ENCODE measurements at regions not wholly inside any gene's neighbourhood (a gene's known extent, or its start where the extent isn't known, plus 50 kb on each side); places are given as distances from the start of the nearest gene placed in this dataset.
"Not testable (repeated sequence)": the region's sequence is repeated elsewhere in the genome, so short reads cannot be mapped to it uniquely, and the experiment has no call there.

DNA sequence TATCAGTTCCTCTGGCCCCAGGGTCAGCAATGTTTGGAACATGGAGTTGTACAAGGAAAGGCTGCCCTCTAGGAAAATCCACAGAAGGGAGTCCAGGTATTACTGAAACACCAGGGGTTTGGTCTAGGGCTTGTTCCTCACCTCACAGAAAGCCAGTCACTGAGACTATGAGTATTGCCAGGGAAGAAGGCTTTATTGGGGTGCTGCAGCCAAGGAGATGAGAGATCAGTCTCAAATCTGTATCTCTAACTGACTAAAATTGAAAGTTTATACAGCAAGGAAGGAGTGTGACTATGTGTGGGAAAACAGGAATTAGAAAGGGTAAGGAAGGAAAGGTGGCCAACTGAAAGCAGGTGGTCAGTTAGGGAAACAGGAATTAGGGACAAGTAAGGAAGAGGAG lies 172.3 kb downstream of the LYPLAL1 start:
- DNase-seq: no peak

DNA sequence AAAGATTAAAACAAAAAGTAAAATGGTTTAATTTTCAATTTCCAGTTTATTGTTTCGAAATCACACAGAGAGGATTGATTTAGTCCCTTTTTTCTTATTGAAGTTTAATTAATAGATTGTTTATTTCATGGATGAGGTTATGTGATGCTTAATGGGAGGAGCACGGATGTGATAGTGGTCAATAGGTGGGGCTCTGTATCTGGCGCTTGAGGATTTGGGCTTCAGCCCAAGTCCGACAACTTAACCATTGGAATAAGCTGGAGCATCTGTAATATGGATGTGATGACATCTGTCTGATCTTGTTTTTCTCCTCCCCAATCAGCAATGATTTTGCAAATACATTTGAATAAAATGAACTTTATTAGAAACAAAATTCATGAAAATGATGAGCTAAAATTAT lies 169.2 kb downstream of the LYPLAL1 start:
- no peak for DNase-seq

DNA sequence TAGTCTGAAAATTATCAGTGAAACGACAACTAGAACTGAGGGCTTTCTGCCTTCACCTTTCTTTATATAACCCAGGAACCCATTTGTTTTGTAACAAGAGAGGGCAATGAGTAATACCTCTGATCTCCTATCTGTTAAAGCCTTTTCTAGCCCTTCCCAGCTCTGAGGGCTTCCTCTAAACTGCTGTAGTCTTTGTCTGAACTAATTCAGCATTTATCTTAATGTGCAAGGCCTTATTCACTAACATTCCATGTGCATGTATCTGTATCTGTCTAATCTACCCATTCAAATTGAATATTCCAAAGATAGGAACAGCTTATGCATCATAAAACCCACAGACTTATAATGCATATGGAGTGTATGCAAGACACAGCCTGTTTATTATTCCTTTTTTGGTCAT lies 167.1 kb downstream of the LYPLAL1 start:
- no peak for DNase-seq

DNA sequence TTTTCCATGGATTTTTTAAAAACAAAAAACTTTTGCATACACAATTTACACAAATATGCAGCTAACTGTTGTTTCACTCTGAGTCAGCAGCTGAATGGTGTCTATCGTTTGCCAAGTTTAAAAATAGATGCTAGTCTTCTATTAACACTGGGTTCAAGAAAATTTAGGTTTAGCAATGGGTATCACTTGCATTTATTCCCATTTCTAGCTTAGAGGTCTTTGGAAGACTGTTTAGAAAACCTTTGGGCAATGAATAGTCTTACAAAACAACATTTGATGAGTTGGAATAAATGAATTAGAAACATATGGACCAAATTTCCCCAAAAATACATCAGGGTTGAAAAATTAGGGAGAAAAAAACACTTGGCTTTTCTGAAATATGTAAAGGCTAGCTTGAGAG lies 165.8 kb downstream of the LYPLAL1 start:
- DNase-seq: no peak

DNA sequence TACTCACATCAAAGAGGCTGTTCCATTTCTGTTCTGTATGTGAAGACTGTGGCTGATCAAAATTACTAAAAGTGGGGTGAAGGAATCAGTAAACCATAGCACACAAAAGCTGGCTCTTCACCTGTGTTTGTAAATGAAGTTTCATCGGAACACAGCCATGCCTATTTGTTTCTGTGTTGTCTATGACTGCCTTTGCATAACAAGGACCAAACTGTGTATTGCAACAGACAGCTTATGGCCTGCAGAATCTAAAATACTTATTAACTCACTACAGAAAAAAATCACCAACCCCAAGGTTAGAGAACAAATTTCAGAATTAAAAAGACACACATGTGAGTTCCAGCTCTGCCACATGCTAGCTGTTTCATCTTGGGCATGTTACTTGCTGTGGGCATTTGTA lies 163.9 kb downstream of the LYPLAL1 start:
- DNase-seq: no peak

DNA sequence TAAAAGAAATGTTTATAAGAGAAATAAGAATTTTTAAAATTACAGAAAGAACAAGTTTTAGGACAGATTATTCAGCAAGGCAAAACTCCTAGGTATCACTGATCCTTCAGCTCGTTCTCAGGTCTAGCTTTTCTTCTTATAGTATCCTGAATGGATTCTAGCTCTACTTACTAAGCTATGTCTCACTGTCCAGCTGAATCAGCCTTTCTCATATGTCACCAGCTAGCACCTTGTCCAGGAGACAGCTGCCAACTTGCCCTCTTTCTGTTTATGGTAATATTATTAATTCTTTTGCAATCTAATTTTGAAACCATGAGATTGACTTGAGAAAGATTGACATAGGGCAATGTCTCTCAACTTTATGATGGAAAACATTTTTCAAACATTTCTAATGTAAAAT lies 159.9 kb downstream of the LYPLAL1 start:
- no peak for DNase-seq

DNA sequence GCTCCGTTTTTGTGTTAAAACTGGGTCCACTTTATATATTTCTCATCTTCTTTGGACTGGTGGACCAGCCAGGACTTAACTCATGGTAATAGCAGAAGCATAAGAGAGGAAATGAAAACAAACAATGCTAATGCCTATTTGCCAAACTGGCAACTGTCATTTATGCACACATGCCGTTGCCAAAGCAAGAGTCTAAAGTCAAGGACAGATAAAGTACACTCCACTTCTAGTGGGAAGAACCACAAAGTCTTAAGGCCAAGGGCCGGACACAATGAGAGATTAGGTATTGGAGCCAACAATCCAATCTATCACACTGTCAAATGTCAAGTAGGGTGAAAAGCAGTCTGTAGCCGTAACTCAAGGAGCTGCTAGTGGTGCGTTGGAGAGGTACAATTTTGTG lies 157.7 kb downstream of the LYPLAL1 start:
- no peak for DNase-seq

DNA sequence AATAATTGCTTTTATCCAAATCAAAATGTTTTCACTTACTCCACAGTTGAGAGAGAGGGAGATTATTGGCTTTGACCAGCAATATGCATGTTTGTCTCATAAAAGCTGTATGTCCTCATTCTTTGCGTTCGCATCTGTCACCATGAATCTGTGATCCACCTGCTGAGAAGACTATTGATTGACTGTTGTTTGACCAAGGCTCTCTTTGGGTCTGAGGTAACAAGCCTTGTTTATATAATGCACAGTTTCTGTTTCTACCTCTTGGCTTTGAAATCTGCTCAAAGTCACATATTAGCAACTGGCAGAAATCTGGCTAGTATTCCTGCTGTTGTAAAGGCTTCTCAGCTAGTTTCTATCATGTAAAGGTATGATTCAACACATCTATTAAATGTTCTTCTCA lies 157.0 kb downstream of the LYPLAL1 start:
- DNase-seq: no peak

DNA sequence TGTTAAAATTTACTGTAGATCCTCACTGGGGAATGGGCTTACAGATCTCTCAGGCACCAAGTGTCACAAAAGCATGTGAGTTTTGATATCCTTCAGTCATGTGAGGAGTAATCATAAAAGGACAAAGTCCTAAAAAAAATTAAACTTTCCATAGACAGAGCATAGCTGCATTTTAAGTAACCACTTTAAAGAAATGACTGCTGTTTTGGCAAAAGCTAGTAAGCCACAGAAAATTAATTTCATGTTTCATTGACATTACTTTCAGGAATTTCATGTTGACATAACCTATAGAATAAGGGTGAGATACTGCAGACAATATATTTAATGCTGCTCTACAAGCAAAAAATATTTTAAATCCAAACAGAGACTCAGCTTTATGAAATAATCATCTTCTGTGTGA lies 156.3 kb downstream of the LYPLAL1 start:
- DNase-seq: no peak

DNA sequence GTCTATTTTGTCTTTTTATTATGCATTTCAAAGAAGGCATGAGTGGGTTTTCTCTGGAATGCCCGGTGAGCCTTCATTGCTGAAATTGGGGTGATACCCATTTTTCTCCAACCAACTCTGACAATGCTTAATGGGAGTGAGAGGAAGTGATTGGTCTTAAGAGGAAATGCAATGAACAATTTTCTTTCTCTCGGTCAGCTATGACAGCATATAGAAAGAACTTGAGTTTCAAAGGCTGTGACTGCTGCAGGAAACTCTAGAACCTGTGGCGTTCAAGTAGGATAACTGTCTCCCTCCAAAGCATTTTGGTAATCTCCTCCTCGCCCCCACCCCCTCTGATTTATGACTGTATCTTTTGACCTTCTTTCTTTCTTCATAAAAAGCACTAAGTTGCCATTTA lies 155.9 kb downstream of the LYPLAL1 start:
- no peak for DNase-seq

DNA sequence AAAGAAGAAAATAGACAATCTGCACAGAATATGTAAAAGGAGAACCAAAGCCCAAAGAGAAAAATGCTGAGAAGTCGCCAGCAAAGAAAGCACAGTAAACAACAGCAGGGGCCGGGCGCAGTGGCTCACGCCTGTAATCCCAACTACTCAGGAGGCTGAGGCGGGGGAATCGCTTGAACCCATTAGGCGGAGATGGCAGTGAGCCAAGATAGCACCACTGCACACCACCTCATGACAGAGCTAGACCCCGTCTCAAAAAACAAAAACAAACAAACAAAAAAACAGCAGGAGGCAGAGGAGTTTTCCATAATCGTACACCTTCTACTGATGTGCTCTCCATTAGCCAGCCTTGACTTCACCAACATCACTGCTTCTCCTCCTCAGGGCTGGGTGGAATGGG lies 153.2 kb downstream of the LYPLAL1 start:
- no peak for DNase-seq

DNA sequence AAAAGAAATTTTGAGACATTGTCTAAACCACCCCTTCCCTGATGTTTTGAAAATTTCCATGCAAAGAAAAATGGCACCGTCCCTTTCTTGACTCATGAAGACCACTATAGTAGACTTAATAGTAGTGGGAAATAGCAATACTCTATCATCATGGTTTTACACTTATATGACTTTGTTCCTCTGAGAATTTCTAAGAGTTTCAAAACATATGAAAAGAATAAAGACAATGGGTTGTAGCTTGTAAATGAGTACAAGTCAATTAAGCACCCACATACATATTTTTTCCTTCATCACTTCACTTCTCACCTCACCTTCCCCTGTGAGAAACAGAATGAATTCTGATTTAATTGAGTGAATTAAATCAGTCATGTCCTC lies 151.7 kb downstream of the LYPLAL1 start:
- no peak for DNase-seq

DNA sequence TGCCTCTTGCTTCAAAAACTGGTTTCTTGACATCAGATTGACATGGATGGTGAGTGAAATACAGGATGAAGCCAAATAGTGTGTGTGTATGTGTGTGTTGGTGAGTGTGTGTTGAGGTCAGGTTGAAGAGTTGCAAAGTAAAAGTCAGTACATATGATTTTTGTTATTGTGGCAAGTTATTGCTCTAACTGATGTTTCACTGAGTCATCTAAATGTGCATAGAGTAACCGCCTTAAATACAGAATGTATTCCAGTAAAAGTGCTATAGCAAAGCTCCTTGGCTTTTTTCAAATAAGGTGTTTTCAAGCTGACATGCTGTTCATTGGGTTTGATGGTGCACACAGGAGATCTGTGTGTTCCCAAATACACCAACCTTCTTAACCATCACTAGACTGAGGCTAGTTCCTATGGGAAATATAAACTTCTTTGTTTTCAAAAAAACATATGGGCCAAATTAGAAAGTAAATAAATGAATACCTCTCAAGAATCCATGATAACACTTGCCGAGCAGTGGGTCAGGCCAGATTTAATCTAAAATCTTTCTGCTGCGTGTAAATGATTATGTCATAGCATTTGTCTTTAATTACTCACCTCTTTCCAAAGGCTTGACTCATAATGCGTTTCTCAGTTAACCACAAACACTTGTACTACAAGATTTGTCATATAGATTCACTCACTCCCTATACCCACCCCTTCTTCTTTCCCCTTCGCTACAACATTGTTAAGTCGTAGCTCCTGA lies 151.1 kb downstream of the LYPLAL1 start:
- DNase-seq: no peak

DNA sequence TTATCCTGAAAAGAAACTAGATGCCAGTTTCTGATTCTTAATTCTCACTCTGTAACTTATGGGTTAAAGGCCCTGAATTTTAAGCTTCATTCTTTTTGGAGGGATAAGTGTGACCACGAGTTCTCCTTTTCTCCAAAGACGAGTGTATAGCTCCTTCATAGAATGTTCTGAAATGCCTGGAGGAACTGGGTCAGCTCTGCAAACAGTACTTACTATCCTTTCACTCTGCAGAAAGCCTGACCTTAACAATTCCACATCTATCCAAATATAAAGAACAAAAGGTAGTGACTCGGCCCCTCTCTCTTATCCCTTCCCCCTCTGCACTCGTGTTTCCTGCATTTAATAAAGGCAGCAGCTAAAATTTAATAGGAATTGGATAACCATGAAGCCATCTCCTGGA lies 150.5 kb downstream of the LYPLAL1 start:
- DNase-seq: no peak

DNA sequence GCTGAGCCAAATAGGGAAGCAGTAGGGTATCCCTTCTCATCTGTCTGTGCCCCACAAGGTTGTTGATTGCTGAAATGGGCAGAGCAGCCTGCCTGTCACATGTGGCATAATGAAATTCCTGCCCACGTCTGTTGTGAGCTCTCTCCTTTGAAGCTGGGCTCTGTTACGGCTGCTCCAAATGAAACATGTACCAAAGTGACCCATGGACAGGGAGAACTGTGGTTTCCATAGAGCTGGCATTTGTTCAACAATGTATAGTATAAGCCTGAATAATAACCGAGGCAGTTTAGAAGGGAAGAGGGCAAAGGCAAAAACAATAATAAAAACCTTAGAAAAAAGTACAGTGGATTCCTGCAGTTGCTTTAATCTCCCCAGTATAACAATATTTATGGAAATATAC lies 149.7 kb downstream of the LYPLAL1 start:
- no peak for DNase-seq

DNA sequence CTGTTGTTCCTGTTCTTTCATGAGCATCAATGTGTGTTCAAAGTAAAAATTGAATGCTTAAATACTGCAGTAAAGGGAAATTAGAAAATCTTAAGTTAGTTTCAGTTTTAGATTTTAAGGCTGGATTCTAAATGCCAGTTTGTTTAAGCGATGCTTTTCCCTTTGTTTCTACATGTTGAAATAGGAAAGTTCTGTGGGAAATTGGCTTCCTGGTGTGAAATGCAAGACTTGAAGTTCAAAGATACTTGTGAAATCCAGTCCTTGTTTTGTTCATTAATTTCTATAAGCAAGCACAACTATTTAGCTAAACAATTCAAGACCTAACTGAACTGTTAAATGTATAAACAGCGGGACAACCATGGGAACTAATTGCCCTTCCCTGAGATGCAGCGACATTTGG lies 149.1 kb downstream of the LYPLAL1 start:
- DNase-seq: no peak

DNA sequence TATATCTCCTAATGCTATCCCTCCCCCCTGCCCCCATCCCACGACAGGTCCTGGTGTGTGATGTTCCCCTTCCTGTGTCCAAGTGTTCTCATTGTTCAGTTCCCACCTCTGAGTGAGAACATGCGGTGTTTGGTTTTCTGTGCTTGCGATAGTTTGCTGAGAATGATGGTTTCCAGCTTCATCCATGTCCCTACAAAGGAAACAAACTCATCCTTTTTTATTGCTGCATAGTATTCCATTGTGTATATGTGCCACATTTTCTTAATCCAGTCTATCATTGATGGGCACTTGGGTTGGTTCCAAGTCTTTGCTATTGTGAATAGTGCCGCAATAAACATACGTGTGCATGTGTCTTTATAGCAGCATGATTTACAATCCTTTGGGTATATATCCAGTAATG lies 146.9 kb downstream of the LYPLAL1 start:
- not testable (repeated sequence) for DNase-seq

DNA sequence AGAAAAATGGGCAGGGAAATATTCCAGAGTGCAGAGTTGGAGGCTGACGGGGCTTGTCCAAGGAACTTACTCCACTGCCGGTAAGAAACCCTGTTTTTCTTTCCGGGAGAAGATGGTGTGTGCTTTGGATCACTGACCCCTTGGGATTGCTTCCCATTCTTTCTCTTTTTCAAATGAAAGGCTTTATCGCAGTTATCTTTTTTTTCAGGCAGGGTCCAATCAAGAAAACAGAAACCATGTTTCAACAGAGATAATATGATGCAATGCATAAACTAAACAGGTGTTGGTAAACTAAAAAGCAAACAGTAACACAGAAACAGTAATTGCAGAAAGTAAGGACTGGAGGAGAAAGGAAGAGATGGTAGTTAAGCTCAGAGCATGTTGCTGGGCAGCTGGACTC lies 145.1 kb downstream of the LYPLAL1 start:
- no peak for DNase-seq

DNA sequence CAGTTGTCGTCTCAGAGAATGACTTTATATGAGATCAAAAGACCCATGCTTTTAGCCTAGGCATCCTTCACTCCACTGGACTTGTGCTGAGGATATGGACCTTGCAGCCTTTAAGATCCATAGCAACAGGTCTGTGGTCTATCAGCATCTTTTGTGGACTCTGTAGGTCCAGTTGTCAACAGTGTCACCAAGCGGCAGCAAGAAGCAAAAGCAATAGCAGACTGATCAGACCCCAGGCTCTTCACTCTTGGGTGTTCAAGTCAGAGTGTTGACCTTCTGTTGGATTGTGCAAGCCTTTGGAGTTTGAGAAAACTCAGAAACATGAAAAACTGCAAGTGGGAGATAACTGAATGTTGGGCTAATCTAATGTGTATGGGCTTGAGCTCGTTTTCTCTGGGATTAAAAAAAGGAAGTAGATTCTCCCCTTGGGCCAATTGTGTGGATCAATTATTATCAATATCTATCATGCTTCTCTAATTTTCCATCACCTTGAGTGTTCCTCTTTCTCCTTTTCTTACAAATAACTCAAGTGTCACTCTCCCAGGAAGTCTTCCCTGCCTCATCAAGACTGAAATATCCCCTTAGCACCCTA lies 144.2 kb downstream of the LYPLAL1 start:
- DNase-seq: no peak

DNA sequence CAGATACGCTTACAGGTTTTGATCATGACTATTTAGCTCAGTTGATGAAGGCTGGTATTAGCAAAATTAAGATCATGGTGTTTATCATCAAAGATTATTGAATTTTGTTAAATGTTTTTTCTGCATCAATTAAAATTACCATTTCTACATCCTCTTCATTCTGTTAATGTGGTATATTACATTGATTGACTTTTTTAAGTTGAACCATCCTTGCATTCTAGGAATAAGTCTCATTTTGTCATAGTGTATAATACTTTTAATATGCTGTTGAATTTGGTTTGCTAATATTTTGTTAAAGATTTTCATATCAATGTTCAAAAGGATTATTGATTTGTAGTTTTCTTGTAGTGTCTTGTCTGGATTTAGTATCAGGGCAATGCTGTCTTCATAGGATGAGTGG lies 142.4 kb downstream of the LYPLAL1 start:
- no peak for DNase-seq

DNA sequence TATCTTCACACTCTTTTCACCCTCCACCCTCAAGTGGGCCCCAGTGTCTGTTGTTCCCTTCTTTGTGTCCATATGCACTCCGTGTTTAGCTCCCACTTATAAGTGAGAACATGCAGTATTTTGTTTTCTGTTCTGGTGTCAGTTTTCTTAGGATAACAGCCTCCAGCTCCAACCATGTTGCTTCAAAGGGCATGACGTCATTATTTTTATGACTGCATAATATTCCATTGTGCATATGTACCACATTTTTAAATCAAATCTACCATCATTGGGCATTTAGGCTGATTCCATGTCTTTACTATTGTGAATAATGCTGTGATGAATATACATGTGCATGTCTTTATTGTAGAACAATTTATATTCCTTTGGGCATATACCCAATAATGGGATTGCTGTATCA lies 140.3 kb downstream of the LYPLAL1 start:
- no peak for DNase-seq

DNA sequence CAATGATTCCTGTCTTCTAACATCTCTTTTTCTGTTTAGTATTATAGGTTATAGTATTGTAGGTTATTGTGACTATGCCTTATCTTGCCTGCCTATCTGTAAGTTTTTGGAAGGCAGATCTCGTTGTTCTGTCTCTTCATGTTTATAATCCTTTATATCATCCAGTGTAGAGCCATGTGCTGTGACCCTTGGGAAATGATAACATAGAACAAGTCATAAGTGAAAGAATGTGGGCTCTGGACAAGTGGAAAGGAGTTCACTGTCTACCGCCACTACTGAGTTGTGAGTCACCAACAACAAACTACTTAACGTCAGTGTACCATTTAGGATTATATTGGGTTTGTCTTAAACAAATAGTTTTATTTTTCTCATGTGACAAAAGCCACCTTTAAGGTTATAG lies 139.3 kb downstream of the LYPLAL1 start:
- no peak for DNase-seq

DNA sequence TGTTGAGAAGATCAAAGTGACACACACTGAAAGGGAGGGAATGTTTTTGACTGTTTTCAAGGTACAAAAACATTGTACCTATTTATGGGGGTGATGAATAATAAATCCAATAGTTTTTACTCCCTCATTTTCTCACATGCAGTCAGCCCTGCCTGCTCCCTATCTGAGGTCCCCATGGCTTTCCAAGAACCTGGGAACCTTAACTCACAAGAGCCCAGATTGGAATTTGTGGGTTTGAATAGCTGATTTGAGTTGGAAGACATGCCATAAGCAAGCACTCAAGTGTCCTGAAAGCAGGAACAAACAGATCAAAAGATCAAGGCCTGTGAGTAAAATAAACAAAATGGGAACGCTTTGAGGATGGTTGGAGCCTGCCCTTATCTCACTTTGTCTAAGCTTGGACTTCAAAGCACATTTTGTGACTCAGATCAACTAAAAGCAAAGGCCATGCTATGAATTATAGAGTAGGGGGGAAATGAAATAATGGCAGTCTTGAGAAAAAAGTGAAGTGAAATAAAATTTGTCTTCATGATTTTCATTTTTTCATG lies 136.6 kb downstream of the LYPLAL1 start:
- DNase-seq: no peak

DNA sequence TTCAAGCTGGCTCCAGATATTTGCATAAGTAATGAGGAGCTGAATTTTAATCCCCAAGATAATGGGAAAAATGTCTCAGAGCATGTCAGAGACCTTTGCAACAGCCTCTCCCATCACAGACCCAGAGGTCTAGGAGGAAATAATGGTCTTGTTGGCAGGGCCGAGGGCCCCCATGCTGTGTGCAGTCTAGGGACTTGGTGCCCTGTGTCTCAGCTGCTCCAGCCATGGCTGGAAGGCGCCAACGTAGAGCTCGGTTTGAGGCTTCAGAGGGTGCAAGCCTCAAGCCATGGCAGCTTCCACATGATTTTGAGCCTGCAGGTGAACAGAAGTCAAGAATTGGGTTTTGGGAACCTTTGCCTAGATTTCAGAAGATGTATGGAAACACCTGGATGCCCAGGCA lies 134.7 kb downstream of the LYPLAL1 start:
- DNase-seq: no peak

Data from central memory CD4-positive, alpha-beta T cell (primary cell).